ENCODE measurements at regions not wholly inside any gene's neighbourhood (a gene's known extent, or its start where the extent isn't known, plus 50 kb on each side); places are given as distances from the start of the nearest gene placed in this dataset.

- DNase-seq (ENCODE audit: missing footprints) (no peak), ATAC-seq (no peak)
- intact Hi-C loops (cut with DNase I): no loop called here
Measured at GRCh38 chr5:93325946-93326345, 255.1 kb downstream of the NR2F1-AS1 start.

- intact Hi-C loops (cut with DNase I): no loop called here
- no peak for ATAC-seq
- DNase-seq (ENCODE audit: missing footprints): no peak
Measured at GRCh38 chr5:93322974-93323860, 257.8 kb downstream of the NR2F1-AS1 start.

- ATAC-seq (peak; percentile 59), DNase-seq (ENCODE audit: missing footprints) (no peak)
- intact Hi-C loops (cut with DNase I): no loop called here
Measured at GRCh38 chr5:93320920-93321445, 260.0 kb downstream of the NR2F1-AS1 start.

- DNase-seq (ENCODE audit: missing footprints): no peak
- ATAC-seq: no peak
- intact Hi-C loops (cut with DNase I): no loop called here
Measured at GRCh38 chr5:93313672-93314071, 267.3 kb downstream of the NR2F1-AS1 start.

GRCh38 chr5:93311881-93312280 is 269.1 kb downstream of the NR2F1-AS1 start:
- no peak for DNase-seq (ENCODE audit: missing footprints)
- intact Hi-C loops (cut with DNase I): no loop called here
- ATAC-seq: peak; percentile 81

GRCh38 chr5:93307557-93307956 is 273.5 kb downstream of the NR2F1-AS1 start:
- DNase-seq (ENCODE audit: missing footprints) (no peak), ATAC-seq (no peak)
- intact Hi-C loops (cut with DNase I): no loop called here

- DNase-seq (ENCODE audit: missing footprints) (no peak), ATAC-seq (no peak)
- intact Hi-C loops (cut with DNase I): no loop called here
Measured at GRCh38 chr5:93305984-93306383, 275.0 kb downstream of the NR2F1-AS1 start.

GRCh38 chr5:93304456-93305250 is 276.4 kb downstream of the NR2F1-AS1 start:
- ATAC-seq: no peak
- intact Hi-C loops (cut with DNase I): no loop called here
- no peak for DNase-seq (ENCODE audit: missing footprints)

- ATAC-seq (no peak), DNase-seq (ENCODE audit: missing footprints) (no peak)
- intact Hi-C loops (cut with DNase I): no loop called here
Measured at GRCh38 chr5:93303291-93303691, 277.7 kb downstream of the NR2F1-AS1 start.

GRCh38 chr5:93302711-93303110 is 278.3 kb downstream of the NR2F1-AS1 start:
- no peak for ATAC-seq
- intact Hi-C loops (cut with DNase I): no loop called here
- no peak for DNase-seq (ENCODE audit: missing footprints)

- ATAC-seq (no peak), DNase-seq (ENCODE audit: missing footprints) (no peak)
- intact Hi-C loops (cut with DNase I): no loop called here
Measured at GRCh38 chr5:93300945-93301344, 280.1 kb downstream of the NR2F1-AS1 start.

GRCh38 chr5:93300309-93300923 is 280.6 kb downstream of the NR2F1-AS1 start:
- DNase-seq (ENCODE audit: missing footprints): no peak
- intact Hi-C loops (cut with DNase I): no loop called here
- ATAC-seq: no peak

GRCh38 chr5:93299681-93300308 is 281.2 kb downstream of the NR2F1-AS1 start:
- DNase-seq (ENCODE audit: missing footprints) (no peak), ATAC-seq (no peak)
- intact Hi-C loops (cut with DNase I): no loop called here

GRCh38 chr5:93297116-93297515 is 283.9 kb downstream of the NR2F1-AS1 start:
- intact Hi-C loops (cut with DNase I): no loop called here
- no peak for DNase-seq (ENCODE audit: missing footprints)
- no peak for ATAC-seq

GRCh38 chr5:93296338-93296737 is 284.7 kb downstream of the NR2F1-AS1 start:
- intact Hi-C loops (cut with DNase I): no loop called here
- ATAC-seq: no peak
- no peak for DNase-seq (ENCODE audit: missing footprints)

GRCh38 chr5:93294996-93295395 is 286.0 kb downstream of the NR2F1-AS1 start:
- no peak for ATAC-seq
- no peak for DNase-seq (ENCODE audit: missing footprints)
- intact Hi-C loops (cut with DNase I): no loop called here

GRCh38 chr5:93294199-93294598 is 286.8 kb downstream of the NR2F1-AS1 start:
- DNase-seq (ENCODE audit: missing footprints) (no peak), ATAC-seq (no peak)
- intact Hi-C loops (cut with DNase I): no loop called here

GRCh38 chr5:93289942-93290341 is 291.1 kb downstream of the NR2F1-AS1 start:
- intact Hi-C loops (cut with DNase I): no loop called here

GRCh38 chr5:93285461-93285860 is 295.6 kb downstream of the NR2F1-AS1 start:
- DNase-seq (ENCODE audit: missing footprints) (no peak), ATAC-seq (no peak)
- intact Hi-C loops (cut with DNase I): no loop called here

More at GRCh38 chr5:93289942-93290341, 291.1 kb downstream of the NR2F1-AS1 start:
- no peak for ATAC-seq
- no peak for DNase-seq (ENCODE audit: missing footprints)

Measured in Right ventricle myocardium inferior (tissue), 1 donor.